ENCODE measurements at regions not wholly inside any gene's neighbourhood (a gene's known extent, or its start where the extent isn't known, plus 50 kb on each side); places are given as distances from the start of the nearest gene placed in this dataset.
"Not testable (repeated sequence)": the region's sequence is repeated elsewhere in the genome, so short reads cannot be mapped to it uniquely, and the experiment has no call there.

DNA sequence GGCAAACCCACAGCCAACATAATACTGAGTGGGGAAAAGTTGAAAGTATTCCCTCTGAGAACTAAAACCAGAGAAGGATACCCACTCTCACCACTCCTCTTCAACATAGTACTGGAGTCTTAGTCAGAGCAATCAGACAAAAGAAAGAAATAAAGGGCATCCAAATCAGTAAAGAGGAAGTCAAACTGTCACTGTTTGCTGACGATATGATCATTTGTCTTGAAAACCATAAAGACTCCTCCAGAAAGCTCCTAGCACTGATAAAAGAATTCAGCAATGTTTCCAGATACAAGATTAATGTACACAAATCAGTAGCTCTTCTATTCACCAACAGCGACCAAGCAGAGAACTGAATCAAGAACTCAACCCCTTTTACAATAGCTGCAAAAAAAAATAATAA, 64.0 kb upstream of the SSTR4 start:
- peaks cover 52% of the 10 kb centered on the region for H3K27me3 Mint-ChIP-seq (ENCODE audit: unreplicated experiment)
- not testable (repeated sequence) for H3K36me3 Mint-ChIP-seq (ENCODE audit: unreplicated experiment); DNase-seq (ENCODE audit: extremely low spot score, unreplicated experiment); H3K4me3 Mint-ChIP-seq (ENCODE audit: unreplicated experiment); H3K9me3 Mint-ChIP-seq (ENCODE audit: unreplicated experiment); H3K27ac Mint-ChIP-seq (ENCODE audit: unreplicated experiment); H3K4me1 Mint-ChIP-seq (ENCODE audit: unreplicated experiment)

DNA sequence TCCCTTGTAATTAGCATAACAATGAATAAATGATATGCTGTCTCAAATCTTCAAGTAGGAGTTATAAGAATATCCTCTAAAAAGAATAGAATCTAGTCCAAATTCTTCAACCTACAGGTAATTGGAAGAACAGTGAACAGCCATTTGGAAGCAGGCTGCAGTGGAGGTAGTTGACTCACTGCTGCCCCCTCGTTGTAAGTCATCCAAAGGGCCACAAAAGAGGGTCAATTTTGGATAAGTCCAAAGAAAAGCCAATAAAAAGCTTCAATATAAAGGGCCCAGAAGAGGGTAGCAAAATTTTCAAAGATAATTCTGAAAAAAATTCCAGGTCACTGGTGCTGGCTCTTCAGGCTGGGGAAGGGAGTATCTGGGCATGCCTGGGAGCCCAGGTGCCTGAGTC, 60.8 kb upstream of the SSTR4 start:
- Mint-ChIP-seq H3K4me3 (ENCODE audit: unreplicated experiment) (no peak overlapping the region), H3K36me3 (ENCODE audit: unreplicated experiment) (no peaks in the 10 kb centered on the region), H3K4me1 (ENCODE audit: unreplicated experiment) (no peaks in the 10 kb centered on the region), H3K9me3 (ENCODE audit: unreplicated experiment) (no peaks in the 10 kb centered on the region), H3K27me3 (ENCODE audit: unreplicated experiment) (peaks cover 46% of the 10 kb centered on the region), H3K27ac (ENCODE audit: unreplicated experiment) (no peak overlapping the region)
- DNase-seq (ENCODE audit: extremely low spot score, unreplicated experiment) = no peak
- TF ChIP-seq, protein P1, sequence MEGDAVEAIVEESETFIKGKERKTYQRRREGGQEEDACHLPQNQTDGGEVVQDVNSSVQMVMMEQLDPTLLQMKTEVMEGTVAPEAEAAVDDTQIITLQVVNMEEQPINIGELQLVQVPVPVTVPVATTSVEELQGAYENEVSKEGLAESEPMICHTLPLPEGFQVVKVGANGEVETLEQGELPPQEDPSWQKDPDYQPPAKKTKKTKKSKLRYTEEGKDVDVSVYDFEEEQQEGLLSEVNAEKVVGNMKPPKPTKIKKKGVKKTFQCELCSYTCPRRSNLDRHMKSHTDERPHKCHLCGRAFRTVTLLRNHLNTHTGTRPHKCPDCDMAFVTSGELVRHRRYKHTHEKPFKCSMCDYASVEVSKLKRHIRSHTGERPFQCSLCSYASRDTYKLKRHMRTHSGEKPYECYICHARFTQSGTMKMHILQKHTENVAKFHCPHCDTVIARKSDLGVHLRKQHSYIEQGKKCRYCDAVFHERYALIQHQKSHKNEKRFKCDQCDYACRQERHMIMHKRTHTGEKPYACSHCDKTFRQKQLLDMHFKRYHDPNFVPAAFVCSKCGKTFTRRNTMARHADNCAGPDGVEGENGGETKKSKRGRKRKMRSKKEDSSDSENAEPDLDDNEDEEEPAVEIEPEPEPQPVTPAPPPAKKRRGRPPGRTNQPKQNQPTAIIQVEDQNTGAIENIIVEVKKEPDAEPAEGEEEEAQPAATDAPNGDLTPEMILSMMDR (IDR thresholded peaks at IDR 0.05) = peak; percentile 33

DNA sequence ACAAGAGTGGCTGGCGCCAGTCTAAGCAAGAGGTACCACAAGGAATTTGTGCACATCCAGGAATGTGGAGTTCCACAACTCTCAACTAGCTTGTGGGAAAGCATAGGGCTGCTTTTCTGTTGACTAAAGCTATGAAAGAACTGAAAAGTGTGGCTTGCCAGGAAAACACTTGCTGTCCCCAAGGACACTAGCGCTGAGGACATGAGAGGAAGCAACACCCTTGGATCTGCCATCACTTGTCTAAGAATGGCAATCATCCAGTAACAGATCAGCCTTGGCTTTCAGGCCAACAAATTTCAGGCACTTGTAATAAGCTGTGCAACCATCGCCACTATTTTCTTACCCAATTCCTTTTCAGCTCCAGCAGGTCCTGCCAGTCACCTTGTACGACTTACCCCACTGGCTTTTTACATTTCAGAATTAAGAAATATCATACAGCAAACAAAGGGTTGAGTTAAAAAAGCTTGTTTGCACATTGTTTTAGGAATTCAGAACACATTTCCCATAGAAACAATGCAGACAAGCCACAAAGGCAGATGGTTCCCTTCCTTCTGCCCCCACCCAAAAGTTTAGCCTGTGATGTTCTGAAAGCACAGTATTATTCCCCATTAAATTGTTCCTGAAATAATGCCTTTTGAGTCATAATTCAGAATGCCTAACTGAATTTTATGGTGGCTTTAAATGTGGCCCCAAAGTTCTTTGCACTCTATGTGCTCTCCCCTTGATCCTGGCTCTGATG, 57.9 kb upstream of the SSTR4 start:
- Mint-ChIP-seq H3K4me1 (ENCODE audit: unreplicated experiment) (no peaks in the 10 kb centered on the region), H3K4me3 (ENCODE audit: unreplicated experiment) (no peak overlapping the region), H3K9me3 (ENCODE audit: unreplicated experiment) (peaks cover 6% of the 10 kb centered on the region), H3K27ac (ENCODE audit: unreplicated experiment) (no peak overlapping the region), H3K27me3 (ENCODE audit: unreplicated experiment) (peaks cover 32% of the 10 kb centered on the region), H3K36me3 (ENCODE audit: unreplicated experiment) (no peaks in the 10 kb centered on the region)
- DNase-seq (ENCODE audit: extremely low spot score, unreplicated experiment) = no peak
- TF ChIP-seq, protein P1 (IDR thresholded peaks at IDR 0.05) = no peak

DNA sequence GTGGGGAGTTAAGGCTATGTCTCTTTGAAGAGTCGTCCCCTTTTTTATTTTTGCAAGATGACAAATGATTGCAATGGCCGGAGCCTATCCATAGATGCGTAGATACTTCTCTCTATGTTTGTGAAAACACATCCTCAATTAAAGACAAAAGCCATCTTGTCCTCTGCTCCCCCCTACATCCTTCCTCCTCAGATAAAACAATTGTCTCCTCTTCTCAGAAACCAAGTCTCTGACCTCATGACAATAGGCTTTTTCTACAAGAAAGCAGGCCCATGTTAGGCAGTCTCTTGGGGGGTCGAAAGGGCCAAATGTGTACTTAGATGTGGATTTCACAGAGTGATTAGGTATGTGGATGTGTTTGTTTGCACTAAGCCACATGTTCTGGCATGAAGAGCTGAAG, 51.1 kb upstream of the SSTR4 start:
- Mint-ChIP-seq H3K27me3 (ENCODE audit: unreplicated experiment) (peaks cover 13% of the 10 kb centered on the region), H3K4me1 (ENCODE audit: unreplicated experiment) (peaks cover 4% of the 10 kb centered on the region), H3K27ac (ENCODE audit: unreplicated experiment) (no peak overlapping the region), H3K9me3 (ENCODE audit: unreplicated experiment) (peaks cover 12% of the 10 kb centered on the region), H3K4me3 (ENCODE audit: unreplicated experiment) (no peak overlapping the region), H3K36me3 (ENCODE audit: unreplicated experiment) (no peaks in the 10 kb centered on the region)
- no peak for DNase-seq (ENCODE audit: extremely low spot score, unreplicated experiment)
- TF ChIP-seq, protein P1 (IDR thresholded peaks at IDR 0.05) = no peak

DNA sequence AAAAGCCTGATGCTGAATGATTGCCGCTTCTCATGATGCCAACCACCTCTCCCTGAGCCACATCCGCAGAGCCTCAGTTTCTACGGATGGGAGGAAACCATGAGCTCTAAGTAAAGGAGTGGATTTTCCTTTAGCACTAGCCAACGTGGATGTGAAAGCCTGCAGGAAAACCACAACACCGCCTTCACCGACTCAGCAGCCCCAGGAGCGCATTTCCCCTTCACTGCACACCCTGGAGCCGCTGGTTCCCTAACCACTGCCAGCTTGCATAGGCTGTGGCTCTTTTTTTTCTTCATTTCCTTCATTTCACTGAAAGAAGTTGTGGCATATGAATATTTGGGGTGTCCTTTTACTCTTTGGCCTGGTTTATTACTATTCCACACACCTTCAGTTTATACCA, 50.5 kb upstream of the SSTR4 start:
- no peak overlapping the region for H3K27ac Mint-ChIP-seq (ENCODE audit: unreplicated experiment)
- peaks cover 4% of the 10 kb centered on the region for H3K4me1 Mint-ChIP-seq (ENCODE audit: unreplicated experiment)
- DNase-seq (ENCODE audit: extremely low spot score, unreplicated experiment) = no peak
- no peak overlapping the region for H3K4me3 Mint-ChIP-seq (ENCODE audit: unreplicated experiment)
- H3K27me3 Mint-ChIP-seq (ENCODE audit: unreplicated experiment) = peaks cover 17% of the 10 kb centered on the region
- no peaks in the 10 kb centered on the region for H3K36me3 Mint-ChIP-seq (ENCODE audit: unreplicated experiment)
- peaks cover 12% of the 10 kb centered on the region for H3K9me3 Mint-ChIP-seq (ENCODE audit: unreplicated experiment)
- TF ChIP-seq, protein P1 (IDR thresholded peaks at IDR 0.05) = no peak
